ENCODE measurements at regions not wholly inside any gene's neighbourhood (a gene's known extent, or its start where the extent isn't known, plus 50 kb on each side); places are given as distances from the start of the nearest gene placed in this dataset.
"Not testable (repeated sequence)": the region's sequence is repeated elsewhere in the genome, so short reads cannot be mapped to it uniquely, and the experiment has no call there.

DNA sequence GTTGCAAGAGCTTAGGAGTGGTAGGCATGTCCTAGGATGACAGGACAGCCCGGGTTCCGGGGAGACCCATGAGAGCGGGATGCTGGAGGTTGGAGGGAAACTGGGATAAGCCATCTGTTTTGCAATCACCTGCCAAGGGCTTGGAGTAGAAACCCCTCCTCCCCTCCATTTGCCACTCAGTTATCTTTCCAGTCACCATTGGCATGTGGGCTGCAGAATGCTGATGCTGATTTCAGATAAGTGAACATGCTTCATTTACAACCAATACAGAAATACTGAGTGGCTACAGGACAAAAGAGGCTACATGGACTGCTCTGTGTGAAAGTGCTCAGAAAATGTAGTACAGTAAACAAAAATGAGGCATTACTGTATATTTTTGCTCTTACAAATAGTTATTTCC, 93.4 kb upstream of the KIF2A start:
- peaks cover 7% of the 10 kb centered on the region for H3K4me1 Mint-ChIP-seq (ENCODE audit: unreplicated experiment)
- H3K27me3 Mint-ChIP-seq (ENCODE audit: unreplicated experiment) = no peaks in the 10 kb centered on the region
- H3K4me3 Mint-ChIP-seq (ENCODE audit: unreplicated experiment) = no peak overlapping the region
- TF ChIP-seq, protein P1, sequence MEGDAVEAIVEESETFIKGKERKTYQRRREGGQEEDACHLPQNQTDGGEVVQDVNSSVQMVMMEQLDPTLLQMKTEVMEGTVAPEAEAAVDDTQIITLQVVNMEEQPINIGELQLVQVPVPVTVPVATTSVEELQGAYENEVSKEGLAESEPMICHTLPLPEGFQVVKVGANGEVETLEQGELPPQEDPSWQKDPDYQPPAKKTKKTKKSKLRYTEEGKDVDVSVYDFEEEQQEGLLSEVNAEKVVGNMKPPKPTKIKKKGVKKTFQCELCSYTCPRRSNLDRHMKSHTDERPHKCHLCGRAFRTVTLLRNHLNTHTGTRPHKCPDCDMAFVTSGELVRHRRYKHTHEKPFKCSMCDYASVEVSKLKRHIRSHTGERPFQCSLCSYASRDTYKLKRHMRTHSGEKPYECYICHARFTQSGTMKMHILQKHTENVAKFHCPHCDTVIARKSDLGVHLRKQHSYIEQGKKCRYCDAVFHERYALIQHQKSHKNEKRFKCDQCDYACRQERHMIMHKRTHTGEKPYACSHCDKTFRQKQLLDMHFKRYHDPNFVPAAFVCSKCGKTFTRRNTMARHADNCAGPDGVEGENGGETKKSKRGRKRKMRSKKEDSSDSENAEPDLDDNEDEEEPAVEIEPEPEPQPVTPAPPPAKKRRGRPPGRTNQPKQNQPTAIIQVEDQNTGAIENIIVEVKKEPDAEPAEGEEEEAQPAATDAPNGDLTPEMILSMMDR (IDR thresholded peaks at IDR 0.05; ENCODE audit: unreplicated experiment) = no peak
- H3K9me3 Mint-ChIP-seq (ENCODE audit: unreplicated experiment) = no peaks in the 10 kb centered on the region
- no peaks in the 10 kb centered on the region for H3K36me3 Mint-ChIP-seq (ENCODE audit: low read depth, unreplicated experiment)
- H3K27ac Mint-ChIP-seq (ENCODE audit: unreplicated experiment) = no peak overlapping the region
- no peak for DNase-seq (ENCODE audit: low spot score)

DNA sequence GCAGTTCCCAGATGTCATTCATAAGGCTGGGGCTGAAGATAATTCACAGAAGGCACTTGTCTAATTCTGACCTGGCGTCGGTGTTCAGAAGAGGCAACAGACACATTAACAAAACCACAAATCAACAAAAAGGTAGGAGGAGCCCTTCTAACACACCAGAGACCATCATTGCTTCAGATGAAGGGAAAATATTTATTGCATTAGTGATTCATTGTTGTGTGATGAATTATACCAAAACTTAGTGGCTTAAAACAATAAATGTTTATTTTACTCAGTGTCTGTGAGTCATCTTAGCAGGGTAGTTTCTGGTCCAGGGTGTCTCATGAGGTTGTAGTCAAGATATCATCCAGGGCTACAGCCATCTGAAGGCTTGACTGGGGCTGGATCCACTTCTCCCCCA, 91.3 kb upstream of the KIF2A start:
- H3K27me3 Mint-ChIP-seq (ENCODE audit: unreplicated experiment) = no peaks in the 10 kb centered on the region
- H3K27ac Mint-ChIP-seq (ENCODE audit: unreplicated experiment) = no peak overlapping the region
- H3K9me3 Mint-ChIP-seq (ENCODE audit: unreplicated experiment) = no peaks in the 10 kb centered on the region
- DNase-seq (ENCODE audit: low spot score) = no peak
- TF ChIP-seq, protein P1 (IDR thresholded peaks at IDR 0.05; ENCODE audit: unreplicated experiment) = no peak
- no peaks in the 10 kb centered on the region for H3K4me1 Mint-ChIP-seq (ENCODE audit: unreplicated experiment)
- no peak overlapping the region for H3K4me3 Mint-ChIP-seq (ENCODE audit: unreplicated experiment)
- H3K36me3 Mint-ChIP-seq (ENCODE audit: low read depth, unreplicated experiment) = no peaks in the 10 kb centered on the region

DNA sequence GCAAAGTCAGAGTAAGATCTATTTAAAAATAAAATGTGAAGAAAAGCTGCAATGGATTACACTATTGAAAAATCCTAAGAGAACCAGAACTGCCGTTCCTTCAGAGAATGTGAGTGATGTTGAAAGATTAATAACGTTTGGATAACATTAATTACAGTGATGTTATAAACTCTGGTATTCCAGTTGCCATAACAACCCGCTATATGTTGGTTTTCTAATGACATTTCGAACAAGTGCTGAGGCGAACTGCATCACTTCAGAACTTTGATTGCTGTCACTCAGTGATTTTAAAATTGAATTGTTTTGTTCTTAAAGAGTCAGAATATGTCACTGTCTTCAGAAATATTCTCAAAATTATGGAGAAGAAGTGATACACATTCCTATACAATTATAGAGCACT, 89.4 kb upstream of the KIF2A start:
- not testable (repeated sequence) for H3K27ac Mint-ChIP-seq (ENCODE audit: unreplicated experiment); H3K27me3 Mint-ChIP-seq (ENCODE audit: unreplicated experiment); H3K4me3 Mint-ChIP-seq (ENCODE audit: unreplicated experiment); H3K4me1 Mint-ChIP-seq (ENCODE audit: unreplicated experiment); DNase-seq (ENCODE audit: low spot score); H3K9me3 Mint-ChIP-seq (ENCODE audit: unreplicated experiment); H3K36me3 Mint-ChIP-seq (ENCODE audit: low read depth, unreplicated experiment)

DNA sequence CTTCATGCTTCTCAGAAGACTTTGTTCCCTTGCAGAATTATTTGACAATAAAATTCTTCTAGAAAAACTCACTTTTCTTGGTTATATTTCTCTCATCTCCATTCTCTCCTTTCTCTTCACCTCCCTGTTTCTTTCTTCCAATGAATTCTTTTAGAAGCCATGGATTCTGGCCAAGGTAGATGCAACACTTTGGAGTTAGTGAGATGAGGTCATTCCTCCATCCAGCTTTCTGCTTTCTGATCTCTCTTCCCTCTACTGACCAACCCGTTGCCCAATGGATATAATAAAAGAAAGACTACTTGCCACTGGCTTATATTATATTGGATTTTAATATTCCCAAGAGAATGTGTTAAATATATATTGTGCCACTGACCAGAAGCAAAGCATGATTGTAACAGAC, 88.9 kb upstream of the KIF2A start:
- H3K27ac Mint-ChIP-seq (ENCODE audit: unreplicated experiment); H3K36me3 Mint-ChIP-seq (ENCODE audit: low read depth, unreplicated experiment); H3K9me3 Mint-ChIP-seq (ENCODE audit: unreplicated experiment); DNase-seq (ENCODE audit: low spot score); H3K4me3 Mint-ChIP-seq (ENCODE audit: unreplicated experiment); H3K27me3 Mint-ChIP-seq (ENCODE audit: unreplicated experiment); H3K4me1 Mint-ChIP-seq (ENCODE audit: unreplicated experiment): not testable (repeated sequence)

DNA sequence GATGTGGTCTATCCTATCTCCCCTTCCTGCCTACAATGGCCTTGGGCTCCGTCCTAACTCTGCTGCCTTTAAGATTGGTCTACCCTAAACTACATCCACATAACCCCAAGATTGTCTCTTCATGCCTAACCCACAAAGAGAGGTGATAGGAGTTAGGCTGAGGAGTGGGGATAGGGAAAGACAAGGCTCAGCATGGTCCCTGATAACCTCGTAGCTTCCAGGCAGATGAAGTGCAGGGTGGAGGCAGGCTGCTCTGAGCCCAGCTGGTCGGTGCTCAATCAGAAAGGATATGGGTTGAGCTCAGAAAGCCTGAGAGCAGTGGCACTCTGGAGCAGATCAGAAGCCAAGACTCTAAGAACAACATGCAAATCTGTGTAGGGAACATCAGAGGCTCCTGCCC, 87.1 kb upstream of the KIF2A start:
- DNase-seq (ENCODE audit: low spot score); H3K9me3 Mint-ChIP-seq (ENCODE audit: unreplicated experiment); H3K4me3 Mint-ChIP-seq (ENCODE audit: unreplicated experiment); H3K27me3 Mint-ChIP-seq (ENCODE audit: unreplicated experiment); H3K36me3 Mint-ChIP-seq (ENCODE audit: low read depth, unreplicated experiment); H3K27ac Mint-ChIP-seq (ENCODE audit: unreplicated experiment); H3K4me1 Mint-ChIP-seq (ENCODE audit: unreplicated experiment): not testable (repeated sequence)

DNA sequence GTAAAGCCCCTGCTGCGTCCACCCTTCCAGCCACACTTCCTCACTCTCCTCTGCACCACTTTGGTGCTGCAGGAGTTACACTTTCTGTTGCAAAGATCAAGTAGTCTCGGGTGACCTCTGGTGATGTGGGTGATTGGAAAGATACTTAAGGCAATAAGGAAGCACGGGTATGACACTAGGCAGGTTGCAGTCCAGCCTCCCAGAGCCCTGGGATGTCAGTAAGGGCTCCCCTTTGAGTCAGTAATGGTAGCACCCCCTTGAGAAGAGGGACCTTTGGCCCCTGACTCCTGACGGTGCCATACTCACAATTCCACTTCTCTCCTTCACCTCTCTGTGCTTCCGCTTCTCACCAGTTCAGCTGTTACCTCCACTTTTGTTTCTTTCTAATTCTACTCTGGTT, 84.1 kb upstream of the KIF2A start:
- H3K4me3 Mint-ChIP-seq (ENCODE audit: unreplicated experiment); H3K27me3 Mint-ChIP-seq (ENCODE audit: unreplicated experiment); H3K4me1 Mint-ChIP-seq (ENCODE audit: unreplicated experiment); H3K27ac Mint-ChIP-seq (ENCODE audit: unreplicated experiment); H3K36me3 Mint-ChIP-seq (ENCODE audit: low read depth, unreplicated experiment); H3K9me3 Mint-ChIP-seq (ENCODE audit: unreplicated experiment); DNase-seq (ENCODE audit: low spot score): not testable (repeated sequence)

DNA sequence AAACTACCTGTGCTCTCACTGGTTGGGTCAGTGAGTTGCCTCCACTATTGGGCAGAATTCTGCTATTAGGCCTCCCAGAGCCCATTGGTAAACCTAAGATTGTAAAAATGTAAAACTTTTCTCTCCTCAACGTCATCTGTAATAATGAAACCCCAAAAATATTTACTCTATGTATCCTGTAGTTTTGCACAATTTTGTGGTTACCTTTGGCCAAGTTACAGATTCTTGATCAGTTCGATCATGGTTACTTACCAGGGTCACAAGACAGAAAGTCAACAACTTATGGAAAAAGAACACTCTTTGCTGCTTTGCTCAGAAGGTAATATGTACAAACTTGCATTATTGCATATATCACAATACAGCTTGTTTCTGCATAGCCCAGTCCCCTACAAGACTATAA, 83.7 kb upstream of the KIF2A start:
- H3K4me1 Mint-ChIP-seq (ENCODE audit: unreplicated experiment); H3K27ac Mint-ChIP-seq (ENCODE audit: unreplicated experiment); H3K36me3 Mint-ChIP-seq (ENCODE audit: low read depth, unreplicated experiment); DNase-seq (ENCODE audit: low spot score); H3K9me3 Mint-ChIP-seq (ENCODE audit: unreplicated experiment); H3K27me3 Mint-ChIP-seq (ENCODE audit: unreplicated experiment); H3K4me3 Mint-ChIP-seq (ENCODE audit: unreplicated experiment): not testable (repeated sequence)

DNA sequence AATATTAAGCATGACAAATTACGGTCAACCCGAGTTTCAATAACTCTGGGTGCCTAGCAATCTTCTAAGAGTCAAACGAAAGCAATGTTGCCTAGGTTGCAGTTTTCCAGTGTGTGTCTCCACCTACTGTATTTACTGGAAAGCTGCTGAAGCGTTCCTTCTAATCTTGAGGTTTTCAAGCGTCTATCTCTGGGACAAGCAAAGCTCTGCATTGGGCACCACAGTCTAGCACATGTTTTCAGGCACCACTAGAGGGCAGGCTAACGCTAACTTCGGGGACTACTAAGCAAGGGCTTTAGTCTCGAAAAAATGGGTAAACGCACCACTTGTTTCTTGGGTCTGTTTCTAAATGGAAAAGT, 82.7 kb upstream of the KIF2A start:
- H3K36me3 Mint-ChIP-seq (ENCODE audit: low read depth, unreplicated experiment); H3K27ac Mint-ChIP-seq (ENCODE audit: unreplicated experiment); H3K27me3 Mint-ChIP-seq (ENCODE audit: unreplicated experiment); H3K9me3 Mint-ChIP-seq (ENCODE audit: unreplicated experiment); H3K4me3 Mint-ChIP-seq (ENCODE audit: unreplicated experiment); H3K4me1 Mint-ChIP-seq (ENCODE audit: unreplicated experiment): not testable (repeated sequence)
- peak; percentile 55 for DNase-seq (ENCODE audit: low spot score)
- TF ChIP-seq, protein P1 (IDR thresholded peaks at IDR 0.05; ENCODE audit: unreplicated experiment) = peak; percentile 57
